Keratinocyte (primary cell): ENCODE measurements at regions not wholly inside any gene's neighbourhood (a gene's known extent, or its start where the extent isn't known, plus 50 kb on each side); places are given as distances from the start of the nearest gene placed in this dataset.

ENCODE experiments used
- CTCF ChIP-seq, 3 experiments: IDR thresholded peaks in 1 of 3; conservative IDR thresholded peaks in 1 of 3; optimal IDR thresholded peaks in 1 of 3; 2 replicates in 2 of 3; 3 replicates in 1 of 3; pipeline versions ENCODE3 to v1.5.1; 2011; ENCODE audit warnings: low read length in 3 of 3, mild to moderate bottlenecking in 3 of 3, moderate library complexity in 2 of 3, control low read depth in 1 of 3, inconsistent platforms in 1 of 3; ENCODE audit not compliant: insufficient read depth in 2 of 3; ENCODE audit errors: extremely low read depth in 1 of 3
- EZH2 ChIP-seq: IDR thresholded peaks from one replicate; pipeline ENCODE4 v1.6.1; 2012; ENCODE audit warnings: inconsistent platforms, mild to moderate bottlenecking, low read length, moderate library complexity

GRCh38 chr4:90024519-90024918 lies 102.7 kb upstream of the CCSER1 start:
- TF ChIP-seq CTCF (optimal IDR thresholded peaks at IDR 0.05 in 1 of 3, IDR thresholded peaks at IDR 0.05 in 1 of 3, conservative IDR thresholded peaks at IDR 0.05 in 1 of 3; ENCODE audit: extremely low read depth in 1 of 3, insufficient read depth in 2 of 3, low read length in 3 of 3), result no peak
- TF ChIP-seq EZH2, result no peak
